Endothelial cell of umbilical vein (primary cell): ENCODE measurements at regions not wholly inside any gene's neighbourhood (a gene's known extent, or its start where the extent isn't known, plus 50 kb on each side); places are given as distances from the start of the nearest gene placed in this dataset.

Experiments used
- BruUV-seq: library from RNA; stranded (reverse); fragments of 400-500 nt; replicated peaks from 2 replicates; lab custom pipeline; 2021; lab: Mats Ljungman, UMichigan
- CTCF ChIA-PET: fragments of 300-600, 350-600 bp; sonication (Branson Sonifier 250); formaldehyde crosslinking; loops from one replicate; lab custom pipeline; 2021; ENCODE audit warnings: antibody characterized with exemption, inconsistent platforms; lab: Charles Lee
- POLR2A ChIA-PET: fragments of 300-600, 350-600 bp; sonication (Branson Sonifier 250); formaldehyde crosslinking; loops from one replicate; lab custom pipeline; 2021; ENCODE audit warnings: antibody characterized with exemption, inconsistent platforms; lab: Charles Lee
- DNase-seq: peaks from one replicate; pipeline ENCODE4 v3.0.0-alpha.2; 2011; ENCODE audit warnings: low read depth, low spot score
- FAIRE-seq: peaks from 2 replicates; lab custom pipeline; 2011; peaks lifted over from hg19 to GRCh38; lab: Jason Lieb, UNC
- H2AFZ ChIP-seq: 2 replicates; pipeline ENCODE4 v1.6.0; 2012; ENCODE audit warnings: low read depth, low read length, control low read depth, inconsistent platforms
- H3K27ac ChIP-seq: 2 replicates; pipeline ENCODE4 v1.5.1; 2011; ENCODE audit warnings: low read depth, mild to moderate bottlenecking, control low read depth, low read length, moderate library complexity; ENCODE audit not compliant: insufficient read depth
- H3K27me3 ChIP-seq, 2 experiments: 2 replicates each; pipeline versions ENCODE4 v1.6.0 to v1.6.1; 2011; ENCODE audit warnings: low read length in 2 of 2, mixed read lengths in 1 of 2; ENCODE audit not compliant: control insufficient read depth in 2 of 2, insufficient read depth in 2 of 2
- H3K36me3 ChIP-seq, 2 experiments: 2 replicates in 1 of 2; 3 replicates in 1 of 2; pipeline ENCODE4 v1.5.1; 2011; ENCODE audit warnings: low read length in 2 of 2, mild to moderate bottlenecking in 1 of 2, moderate library complexity in 1 of 2; ENCODE audit not compliant: control insufficient read depth in 2 of 2, insufficient read depth in 2 of 2; ENCODE audit errors: extremely low read depth in 1 of 2
- H3K4me1 ChIP-seq: 3 replicates; pipeline ENCODE4 v1.5.1; 2011; ENCODE audit warnings: mild to moderate bottlenecking, low read length; ENCODE audit not compliant: control insufficient read depth, insufficient read depth; ENCODE audit errors: extremely low read depth
- H3K4me2 ChIP-seq: 2 replicates; pipeline ENCODE4 v1.6.1; 2011; ENCODE audit warnings: low read length, control low read depth, mixed read lengths; ENCODE audit not compliant: insufficient read depth
- H3K4me3 ChIP-seq, 3 experiments: fragments of 200-600 bp in 1 of 3; sonication (generic), shearing (Covaris generic) in 1 of 3; replicated peaks in 1 of 3; 2 replicates each; pipeline ENCODE4 v1.5.1; 2011 to 2016; ENCODE audit warnings: control low read depth in 3 of 3, low read length in 3 of 3, mild to moderate bottlenecking in 2 of 3, inconsistent platforms in 1 of 3, low read depth in 1 of 3, moderate library complexity in 1 of 3; ENCODE audit not compliant: insufficient read depth in 1 of 3
- H3K79me2 ChIP-seq: 2 replicates; pipeline ENCODE4 v1.6.0; 2012; ENCODE audit warnings: low read length, inconsistent platforms; ENCODE audit not compliant: control insufficient read depth, insufficient read depth
- H3K9ac ChIP-seq: replicated peaks from 2 replicates; pipeline ENCODE3; 2011; ENCODE audit warnings: low read length, control low read depth; ENCODE audit not compliant: insufficient read depth; ENCODE audit errors: extremely low read depth
- H3K9me1 ChIP-seq: replicated peaks from 3 replicates; pipeline ENCODE4 v1.6.0; 2011; ENCODE audit warnings: mild to moderate bottlenecking, low read length; ENCODE audit not compliant: control insufficient read depth, insufficient read depth; ENCODE audit errors: extremely low read depth
- H3K9me3 ChIP-seq: replicated peaks from 2 replicates; pipeline ENCODE4 v1.5.1; 2012; ENCODE audit warnings: low read length, inconsistent platforms; ENCODE audit not compliant: control insufficient read depth, insufficient read depth
- H4K20me1 ChIP-seq: replicated peaks from 2 replicates; pipeline ENCODE3; 2011; ENCODE audit warnings: mild to moderate bottlenecking, low read length; ENCODE audit not compliant: control insufficient read depth, insufficient read depth; ENCODE audit errors: extremely low read depth
- EZH2 ChIP-seq: IDR thresholded peaks from 2 replicates; pipeline ENCODE4 v1.6.1; 2012; ENCODE audit warnings: borderline replicate concordance, low read depth, mild to moderate bottlenecking, moderate library complexity, low read length, inconsistent platforms; ENCODE audit not compliant: severe bottlenecking
- FOS ChIP-seq: IDR thresholded peaks from 2 replicates; pipeline ENCODE4 v1.6.1; 2011; ENCODE audit warnings: mild to moderate bottlenecking, low read length, moderate library complexity, borderline replicate concordance; ENCODE audit not compliant: insufficient read depth
- GATA2 ChIP-seq: IDR thresholded peaks from 2 replicates; pipeline ENCODE4 v1.7.0; 2011; ENCODE audit warnings: low read depth, mild to moderate bottlenecking, moderate library complexity, mixed read lengths, low read length; ENCODE audit not compliant: insufficient read length, insufficient read depth
- JUN ChIP-seq: IDR thresholded peaks from 2 replicates; pipeline ENCODE4 v1.6.1; 2011; ENCODE audit warnings: borderline replicate concordance, low read depth; ENCODE audit not compliant: insufficient read length, insufficient read depth
- MYC ChIP-seq: IDR thresholded peaks from one replicate; pipeline ENCODE4 v1.6.1; 2011; ENCODE audit warnings: mild to moderate bottlenecking, low read depth, low read length
- POLR2A ChIP-seq: IDR thresholded peaks from 2 replicates; pipeline ENCODE4 v1.6.1; 2012; ENCODE audit warnings: low read depth, mild to moderate bottlenecking, control low read depth, low read length
- POLR2AphosphoS5 ChIP-seq: IDR thresholded peaks from 2 replicates; pipeline ENCODE4 v1.6.1; 2012; ENCODE audit warnings: low read depth, mild to moderate bottlenecking, control low read depth, low read length, moderate library complexity; ENCODE audit not compliant: insufficient read depth
- dilution Hi-C: fragments of 300-500 bp; cut with MboI; formaldehyde crosslinking; loops from one replicate; pipeline ENCODE4 v1.15.0; 2019; ENCODE audit warnings: low sequenced_read_pairs; ENCODE audit not compliant: extremely low pct_ligation_motif_present
- intact Hi-C: fragments of 100-400 bp; cut with micrococcal nuclease; formaldehyde crosslinking; loops from one replicate; pipeline ENCODE4 v1.10.0; 2022
- TF ChIP-seq, protein P1 (sequence below): IDR thresholded peaks from 2 replicates; pipeline ENCODE4 v1.6.1; 2011; ENCODE audit not compliant: insufficient read depth, insufficient read length
- TF ChIP-seq, protein P2 (sequence below), 2 donors: IDR thresholded peaks; 1 replicate in 1 of 2; 2 replicates in 1 of 2; pipeline ENCODE4 v1.5.1; 2011; ENCODE audit warnings: low read length in 2 of 2, mild to moderate bottlenecking in 2 of 2, moderate library complexity in 2 of 2, control low read depth in 1 of 2, inconsistent platforms in 1 of 2, low read depth in 1 of 2; ENCODE audit not compliant: insufficient read depth in 1 of 2; ENCODE audit errors: extremely low read depth in 1 of 2

DNA sequence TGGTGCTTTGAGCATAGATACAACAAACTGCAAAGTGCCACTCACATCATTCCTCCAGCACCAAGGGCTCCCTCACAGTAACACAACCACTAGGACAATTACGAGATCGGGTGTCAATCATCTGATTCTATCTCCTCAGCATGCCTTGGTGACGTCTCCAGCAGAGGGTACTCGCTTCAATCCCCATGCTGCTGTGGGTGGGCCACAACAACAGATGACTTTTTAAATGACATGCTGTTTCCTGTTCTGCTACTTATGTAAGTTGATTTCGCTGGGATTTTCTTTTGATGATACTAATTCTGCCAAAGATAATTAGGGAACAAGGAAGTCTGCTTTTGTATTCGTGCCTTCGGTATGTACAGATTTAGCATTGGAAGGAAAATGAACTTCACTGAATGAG lies 1113.0 kb downstream of the BCL11A start:
- intact Hi-C loops, result no loop called here
- ChIA-PET POLR2A (no interaction called here), CTCF (no interaction called here)
- Histone ChIP-seq H3K4me3 (no peak overlapping the region), H4K20me1 (no peaks in the 10 kb centered on the region), H3K9ac (no peak overlapping the region), H3K4me1 (no peaks in the 10 kb centered on the region), H3K9me3 (peaks cover 4% of the 10 kb centered on the region), H3K9me1 (no peaks in the 10 kb centered on the region), H3K36me3 (no peaks in the 10 kb centered on the region), H2AFZ (no peak overlapping the region), H3K4me2 (no peak overlapping the region), H3K27ac (no peak overlapping the region), H3K27me3 (no peaks in the 10 kb centered on the region), H3K79me2 (no peaks in the 10 kb centered on the region)
- no peak for FAIRE-seq
- TF ChIP-seq GATA2, result no peak
- TF ChIP-seq, protein P1, sequence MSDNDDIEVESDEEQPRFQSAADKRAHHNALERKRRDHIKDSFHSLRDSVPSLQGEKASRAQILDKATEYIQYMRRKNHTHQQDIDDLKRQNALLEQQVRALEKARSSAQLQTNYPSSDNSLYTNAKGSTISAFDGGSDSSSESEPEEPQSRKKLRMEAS, result no peak
- TF ChIP-seq JUN, result no peak
- no peak for TF ChIP-seq EZH2
- TF ChIP-seq FOS, result no peak
- TF ChIP-seq MYC, result no peak
- TF ChIP-seq, protein P2, sequence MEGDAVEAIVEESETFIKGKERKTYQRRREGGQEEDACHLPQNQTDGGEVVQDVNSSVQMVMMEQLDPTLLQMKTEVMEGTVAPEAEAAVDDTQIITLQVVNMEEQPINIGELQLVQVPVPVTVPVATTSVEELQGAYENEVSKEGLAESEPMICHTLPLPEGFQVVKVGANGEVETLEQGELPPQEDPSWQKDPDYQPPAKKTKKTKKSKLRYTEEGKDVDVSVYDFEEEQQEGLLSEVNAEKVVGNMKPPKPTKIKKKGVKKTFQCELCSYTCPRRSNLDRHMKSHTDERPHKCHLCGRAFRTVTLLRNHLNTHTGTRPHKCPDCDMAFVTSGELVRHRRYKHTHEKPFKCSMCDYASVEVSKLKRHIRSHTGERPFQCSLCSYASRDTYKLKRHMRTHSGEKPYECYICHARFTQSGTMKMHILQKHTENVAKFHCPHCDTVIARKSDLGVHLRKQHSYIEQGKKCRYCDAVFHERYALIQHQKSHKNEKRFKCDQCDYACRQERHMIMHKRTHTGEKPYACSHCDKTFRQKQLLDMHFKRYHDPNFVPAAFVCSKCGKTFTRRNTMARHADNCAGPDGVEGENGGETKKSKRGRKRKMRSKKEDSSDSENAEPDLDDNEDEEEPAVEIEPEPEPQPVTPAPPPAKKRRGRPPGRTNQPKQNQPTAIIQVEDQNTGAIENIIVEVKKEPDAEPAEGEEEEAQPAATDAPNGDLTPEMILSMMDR (IDR thresholded peaks at IDR 0.05; ENCODE audit: extremely low read depth in 1 of 2, insufficient read depth in 1 of 2, low read depth in 1 of 2, low read length in 2 of 2), result no peak
- no peak for TF ChIP-seq POLR2AphosphoS5
- no peak for TF ChIP-seq POLR2A
- dilution Hi-C loops, result no loop called here
- no peak for DNase-seq
- no TSS peak for BruUV-seq
